A549 (cell line): ENCODE measurements at regions not wholly inside any gene's neighbourhood (a gene's known extent, or its start where the extent isn't known, plus 50 kb on each side); places are given as distances from the start of the nearest gene placed in this dataset.
A peak's percentile ranks its signal among the peaks of the same experiment; 100 is the strongest.

Experiments
- ATAC-seq, 2 experiments: fragments of 200-7000 bp in 1 of 2; fragments of >200 bp in 1 of 2; cut with Nextera tagmentation in 1 of 2; cut with Tn5 transposase in 1 of 2; 3 replicates each; pipeline versions ENCODE4 v1.8.0 to v1.9.1; 2018 to 2020; ENCODE audit warnings: mild to moderate bottlenecking in 1 of 2, moderate library complexity in 1 of 2
- CTCF ChIA-PET: fragments of 300-600 bp; sonication (Branson Sonifier 250); formaldehyde crosslinking; extraction: SDS; loops from one replicate; lab custom pipeline; 2021; ENCODE audit warnings: antibody characterized with exemption, inconsistent platforms; lab: Yijun Ruan, JAX
- POLR2A ChIA-PET: fragments of 350-600 bp; formaldehyde crosslinking; extraction: SDS; loops from one replicate; lab custom pipeline; 2021; ENCODE audit warnings: antibody characterized with exemption, inconsistent platforms; lab: Yijun Ruan, JAX
- DNase-seq, 2 experiments: peaks; one replicate each; pipeline versions ENCODE4 v3.0.0 to v3.0.0-alpha.2; 2011 to 2016; ENCODE audit warnings: low read depth in 1 of 2, low spot score in 1 of 2
- FAIRE-seq: peaks from 2 replicates; lab custom pipeline; 2011; peaks lifted over from hg19 to GRCh38; lab: Jason Lieb, UNC
- H3K27ac ChIP-seq, 2 experiments: fragments of >200 bp; sonication (Bioruptor Twin); formaldehyde crosslinking; 3 replicates each; pipeline ENCODE4 v1.5.1; 2016 to 2017
- H3K4me1 ChIP-seq: fragments of >200 bp; sonication (Bioruptor Twin); formaldehyde crosslinking; 3 replicates; pipeline ENCODE4 v1.6.1; 2016
- H3K4me2 ChIP-seq: fragments of >200 bp; sonication (Bioruptor Twin); formaldehyde crosslinking; 3 replicates; pipeline ENCODE4 v1.6.1; 2016
- H3K4me3 ChIP-seq: fragments of >200 bp; sonication (Bioruptor Twin); formaldehyde crosslinking; 3 replicates; pipeline ENCODE4 v1.5.1; 2016
- H3K9me3 ChIP-seq: fragments of >200 bp; sonication (Bioruptor Twin); formaldehyde crosslinking; 3 replicates; pipeline ENCODE4 v1.6.1; 2016
- BCL3 ChIP-seq: fragments of >200 bp; sonication (Bioruptor Twin); formaldehyde crosslinking; IDR thresholded peaks from 3 replicates; pipeline ENCODE4 v1.6.1; 2016
- CEBPB ChIP-seq, 2 experiments: fragments of >200 bp in 1 of 2; sonication (Bioruptor Twin) in 1 of 2; formaldehyde crosslinking in 1 of 2; IDR thresholded peaks; 2 replicates each; pipeline ENCODE4 v1.6.1; 2012 to 2016
- CHD2 ChIP-seq: fragments of 150-350 bp; IDR thresholded peaks from 2 replicates; pipeline ENCODE4 v1.6.1; 2014; ENCODE audit warnings: low read length; ENCODE audit not compliant: partially characterized antibody
- E2F6 ChIP-seq: IDR thresholded peaks from 2 replicates; pipeline ENCODE4 v1.6.1; 2012; ENCODE audit warnings: low read depth, borderline replicate concordance
- EHF ChIP-seq: fragments of 250-450 bp; sonication (Bioruptor Pico); IDR thresholded peaks from 2 replicates; pipeline ENCODE4 v1.5.0; 2020; ENCODE audit warnings: mild to moderate bottlenecking
- FOSB ChIP-seq: fragments of 250-450 bp; sonication (Bioruptor Pico); IDR thresholded peaks from 2 replicates; pipeline ENCODE4 v1.5.0; 2020; ENCODE audit warnings: mild to moderate bottlenecking, moderate library complexity
- FOXS1 ChIP-seq: fragments of 250-450 bp; sonication (Bioruptor Pico); IDR thresholded peaks from 2 replicates; pipeline ENCODE4 v1.5.0; 2020; ENCODE audit warnings: mild to moderate bottlenecking, moderate library complexity
- GATA3 ChIP-seq: IDR thresholded peaks from 2 replicates; pipeline ENCODE4 v1.6.1; 2012; ENCODE audit warnings: borderline replicate concordance
- HMGXB4 ChIP-seq: fragments of 250-450 bp; sonication (Bioruptor Pico); IDR thresholded peaks from 2 replicates; pipeline ENCODE4 v1.5.0; 2021; ENCODE audit warnings: mild to moderate bottlenecking, moderate library complexity, borderline replicate concordance
- KDM1A ChIP-seq: fragments of 200-600 bp; sonication (generic); IDR thresholded peaks from 2 replicates; pipeline ENCODE4 v1.6.1; 2016; ENCODE audit warnings: low read depth, mild to moderate bottlenecking
- MAFK ChIP-seq: fragments of 450-650 bp; IDR thresholded peaks from 2 replicates; pipeline ENCODE4 v1.6.1; 2014; ENCODE audit not compliant: partially characterized antibody
- MYC ChIP-seq: IDR thresholded peaks from 2 replicates; pipeline ENCODE4 v1.6.1; 2012; ENCODE audit warnings: mild to moderate bottlenecking, inconsistent platforms, low read length, improper control_type of control experiment, borderline replicate concordance
- PHF8 ChIP-seq: fragments of 200-600 bp; sonication (generic); IDR thresholded peaks from 2 replicates; pipeline ENCODE4 v1.6.1; 2016; ENCODE audit warnings: low read depth, mild to moderate bottlenecking, antibody characterized with exemption, moderate library complexity, borderline replicate concordance
- RCOR1 ChIP-seq: fragments of 150-350 bp; IDR thresholded peaks from 2 replicates; pipeline ENCODE4 v1.6.1; 2014; ENCODE audit warnings: antibody characterized with exemption, low read length, low read depth
- RFX5 ChIP-seq: fragments of 450-650 bp; IDR thresholded peaks from 2 replicates; pipeline ENCODE4 v1.7.1; 2014; ENCODE audit warnings: antibody characterized with exemption, mild to moderate bottlenecking, moderate library complexity
- TFCP2L1 ChIP-seq: fragments of 250-450 bp; sonication (Bioruptor Pico); IDR thresholded peaks from 2 replicates; pipeline ENCODE4 v1.5.0; 2021; ENCODE audit warnings: mild to moderate bottlenecking
- USF2 ChIP-seq: fragments of 450-650 bp; IDR thresholded peaks from 2 replicates; pipeline ENCODE4 v1.6.1; 2014; ENCODE audit warnings: antibody characterized with exemption
- ZC3H11A ChIP-seq: fragments of 450-650 bp; IDR thresholded peaks from 2 replicates; pipeline ENCODE4 v1.6.1; 2014; ENCODE audit warnings: antibody characterized with exemption, mild to moderate bottlenecking
- WGBS: methylation state at CpG from one replicate; pipeline ENCODE4 v1.1.6; 2017; ENCODE audit errors: missing lambda C conversion rate; 5-methylcytosine and 5-hydroxymethylcytosine counted together

- H3K9me3 ChIP-seq: no peaks in the 10 kb centered on the region
- TF ChIP-seq PHF8 (no peak), CHD2 (no peak), E2F6 (no peak), RFX5 (no peak), KDM1A (no peak), ZC3H11A (no peak), FOXS1 (CRISPR knock-in tag) (no peak), MYC (no peak), FOSB (CRISPR knock-in tag) (no peak), HMGXB4 (no peak), EHF (CRISPR knock-in tag) (no peak), TFCP2L1 (no peak), CEBPB (IDR thresholded peaks at IDR 0.05) (no peak)
- ChIA-PET CTCF (interaction anchor here (1.8 kb wide), 1 partner anchor 9 kb away, joined by 4 read pairs; no protein-coding TSS in a partner anchor), POLR2A (no interaction called here)
- no peak overlapping the region for H3K27ac ChIP-seq
- H3K4me3 ChIP-seq: no peak overlapping the region
- DNase-seq (peak in 1 of 2 experiments; percentile 50), ATAC-seq (no peak), FAIRE-seq (no peak)
- WGBS: 59% methylated on average over 3 of the region's 3 CpGs
- no peak overlapping the region for H3K4me2 ChIP-seq
- peaks cover 7% of the 10 kb centered on the region; the same call in 1 of the 3 replicates for H3K4me1 ChIP-seq
Observed at GRCh38 chr2:144198116-144198515, 321.8 kb downstream of the ZEB2 start.

- no peaks in the 10 kb centered on the region for H3K9me3 ChIP-seq
- DNase-seq (no peak), FAIRE-seq (no peak), ATAC-seq (no peak)
- H3K27ac ChIP-seq: no peak overlapping the region
- CTCF ChIA-PET: interaction anchor here (0.6 kb wide), 1 partner anchor 30 kb away, joined by 3 read pairs; no protein-coding TSS in a partner anchor
- 91% methylated on average over 5 of the region's 5 CpGs for WGBS
- TF ChIP-seq RCOR1 (no peak), MAFK (no peak), BCL3 (no peak), GATA3 (no peak), USF2 (no peak)
- POLR2A ChIA-PET: no interaction called here
- H3K4me1 ChIP-seq: peaks cover 7% of the 10 kb centered on the region; the same call in 1 of the 3 replicates
- no peak overlapping the region for H3K4me3 ChIP-seq
- no peak overlapping the region for H3K4me2 ChIP-seq
Observed at GRCh38 chr2:144194326-144195071, 325.4 kb downstream of the ZEB2 start.
